NCI-H146 treated with DMSO at 0.1 percent for 48 hours (cell line): ENCODE measurements at regions not wholly inside any gene's neighbourhood (a gene's known extent, or its start where the extent isn't known, plus 50 kb on each side); places are given as distances from the start of the nearest gene placed in this dataset.
"Not testable (repeated sequence)": the region's sequence is repeated elsewhere in the genome, so short reads cannot be mapped to it uniquely, and the experiment has no call there.

Experiments used
- DNase-seq: peaks from one replicate; lab custom pipeline; 2025; ENCODE audit not compliant: unreplicated experiment; lab: John Stamatoyannopoulos, UW

- DNase-seq = no peak
Measured at GRCh38 chr22:46026899-46027210, 49.9 kb upstream of the WNT7B start.

- DNase-seq = no peak
Measured at GRCh38 chr22:46027211-46028105, 50.5 kb upstream of the WNT7B start.

- no peak for DNase-seq
Measured at GRCh38 chr22:46028106-46028991, 51.4 kb upstream of the WNT7B start.

GRCh38 chr22:46029036-46029435 lies 52.1 kb upstream of the WNT7B start:
- no peak for DNase-seq

GRCh38 chr22:46029574-46030200 lies 52.7 kb upstream of the WNT7B start:
- DNase-seq = no peak

- no peak for DNase-seq
Measured at GRCh38 chr22:46030231-46030880, 53.4 kb upstream of the WNT7B start.

- no peak for DNase-seq
Measured at GRCh38 chr22:46031066-46031465, 54.1 kb upstream of the WNT7B start.

GRCh38 chr22:46031557-46031956 lies 54.6 kb upstream of the WNT7B start:
- no peak for DNase-seq

- DNase-seq = no peak
Measured at GRCh38 chr22:46031965-46032851, 55.2 kb upstream of the WNT7B start.

- DNase-seq = no peak
Measured at GRCh38 chr22:46033256-46034200, 56.6 kb upstream of the WNT7B start.

- not testable (repeated sequence) for DNase-seq
Measured at GRCh38 chr22:46034480-46034879, 57.5 kb upstream of the WNT7B start.

GRCh38 chr22:46035380-46035741 lies 58.4 kb upstream of the WNT7B start:
- DNase-seq = no peak

GRCh38 chr22:46035742-46036557 lies 59.0 kb upstream of the WNT7B start:
- peak; percentile 85 for DNase-seq

- peak; percentile 43 for DNase-seq
Measured at GRCh38 chr22:46036558-46037408, 59.8 kb upstream of the WNT7B start.

GRCh38 chr22:46038174-46038487 lies 61.2 kb upstream of the WNT7B start:
- DNase-seq = no peak

GRCh38 chr22:46038516-46039430 lies 61.8 kb upstream of the WNT7B start:
- no peak for DNase-seq
